ENCODE measurements at regions not wholly inside any gene's neighbourhood (a gene's known extent, or its start where the extent isn't known, plus 50 kb on each side); places are given as distances from the start of the nearest gene placed in this dataset.

- no peak overlapping the region for H3K4me3 ChIP-seq (ENCODE audit: low read length, poor library complexity, severe bottlenecking)
- no peak overlapping the region for H3K9ac ChIP-seq (ENCODE audit: low read depth, low read length, poor library complexity, severe bottlenecking)
- H3K9me3 ChIP-seq (ENCODE audit: insufficient read depth, low read depth, low read length) = no peaks in the 10 kb centered on the region
- H3F3A ChIP-seq (ENCODE audit: low read depth) = no peaks in the 10 kb centered on the region
- no peaks in the 10 kb centered on the region for H3K27me3 ChIP-seq (ENCODE audit: insufficient read depth, low read length, poor library complexity, severe bottlenecking)
- TF ChIP-seq EZH2phosphoT487 (IDR thresholded peaks at IDR 0.05; ENCODE audit: borderline replicate concordance) (no peak), CTCF (conservative IDR thresholded peaks at IDR 0.05; ENCODE audit: low read length) (no peak)
- H3K4me2 ChIP-seq (ENCODE audit: low read depth, low read length, poor library complexity, severe bottlenecking) = no peak overlapping the region
- no peaks in the 10 kb centered on the region for H3K4me1 ChIP-seq (ENCODE audit: insufficient read depth, low read length, poor library complexity, severe bottlenecking)
- H3K79me2 ChIP-seq (ENCODE audit: insufficient read depth, low read length) = no peaks in the 10 kb centered on the region
- no peak overlapping the region for H2AFZ ChIP-seq (ENCODE audit: low read length)
- no peaks in the 10 kb centered on the region for H4K20me1 ChIP-seq (ENCODE audit: insufficient read depth, low read length, poor library complexity, severe bottlenecking)
- no peaks in the 10 kb centered on the region for H3K36me3 ChIP-seq (ENCODE audit: insufficient read depth, low read length)
- H3K9me2 ChIP-seq (replicated peaks; ENCODE audit: low read depth, low read length) = no peaks in the 10 kb centered on the region
Measured at GRCh38 chr9:80679916-80680315, 1009.4 kb downstream of the TLE1 start.

DNA sequence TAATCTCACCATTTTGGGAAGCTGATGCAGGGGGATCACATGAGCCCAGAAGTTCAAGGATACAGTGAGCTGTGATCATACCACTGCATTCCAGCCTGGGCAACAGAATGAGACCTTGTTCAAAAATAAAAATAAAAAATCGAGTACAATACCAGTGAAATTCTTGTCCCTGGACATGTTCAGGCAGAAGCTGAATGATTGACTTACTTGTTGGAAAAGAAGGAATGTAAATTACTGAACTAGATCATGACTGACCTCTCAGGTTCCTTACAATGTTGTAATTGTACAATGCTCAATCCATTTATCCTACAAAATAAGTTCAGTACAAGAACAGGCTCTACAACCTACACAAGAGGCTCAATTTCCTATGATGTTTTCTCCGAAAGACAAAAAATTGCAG is 1010.4 kb downstream of the TLE1 start:
- Histone ChIP-seq H3K79me2 (ENCODE audit: insufficient read depth, low read length) (no peaks in the 10 kb centered on the region), H4K20me1 (ENCODE audit: insufficient read depth, low read length, poor library complexity, severe bottlenecking) (no peaks in the 10 kb centered on the region), H3K4me3 (ENCODE audit: low read length, poor library complexity, severe bottlenecking) (no peak overlapping the region), H3F3A (ENCODE audit: low read depth) (no peaks in the 10 kb centered on the region), H3K27me3 (ENCODE audit: insufficient read depth, low read length, poor library complexity, severe bottlenecking) (no peaks in the 10 kb centered on the region), H3K36me3 (ENCODE audit: insufficient read depth, low read length) (no peaks in the 10 kb centered on the region), H3K4me2 (ENCODE audit: low read depth, low read length, poor library complexity, severe bottlenecking) (no peak overlapping the region), H2AFZ (ENCODE audit: low read length) (no peak overlapping the region), H3K4me1 (ENCODE audit: insufficient read depth, low read length, poor library complexity, severe bottlenecking) (no peaks in the 10 kb centered on the region), H3K9me3 (ENCODE audit: insufficient read depth, low read depth, low read length) (no peaks in the 10 kb centered on the region), H3K9ac (ENCODE audit: low read depth, low read length, poor library complexity, severe bottlenecking) (no peak overlapping the region), H3K9me2 (replicated peaks; ENCODE audit: low read depth, low read length) (no peaks in the 10 kb centered on the region)
- TF ChIP-seq CTCF (conservative IDR thresholded peaks at IDR 0.05; ENCODE audit: low read length) (no peak), EZH2phosphoT487 (IDR thresholded peaks at IDR 0.05; ENCODE audit: borderline replicate concordance) (no peak)

GRCh38 chr9:80673496-80673895 is 1015.9 kb downstream of the TLE1 start:
- no peak overlapping the region for H3K4me2 ChIP-seq (ENCODE audit: low read depth, low read length, poor library complexity, severe bottlenecking)
- no peak overlapping the region for H2AFZ ChIP-seq (ENCODE audit: low read length)
- no peaks in the 10 kb centered on the region for H3F3A ChIP-seq (ENCODE audit: low read depth)
- H3K4me3 ChIP-seq (ENCODE audit: low read length, poor library complexity, severe bottlenecking) = no peak overlapping the region
- no peaks in the 10 kb centered on the region for H3K79me2 ChIP-seq (ENCODE audit: insufficient read depth, low read length)
- H4K20me1 ChIP-seq (ENCODE audit: insufficient read depth, low read length, poor library complexity, severe bottlenecking) = no peaks in the 10 kb centered on the region
- H3K4me1 ChIP-seq (ENCODE audit: insufficient read depth, low read length, poor library complexity, severe bottlenecking) = no peaks in the 10 kb centered on the region
- H3K9me3 ChIP-seq (ENCODE audit: insufficient read depth, low read depth, low read length) = no peaks in the 10 kb centered on the region
- TF ChIP-seq CTCF (conservative IDR thresholded peaks at IDR 0.05; ENCODE audit: low read length) (no peak), EZH2phosphoT487 (IDR thresholded peaks at IDR 0.05; ENCODE audit: borderline replicate concordance) (no peak)
- no peaks in the 10 kb centered on the region for H3K9me2 ChIP-seq (replicated peaks; ENCODE audit: low read depth, low read length)
- no peaks in the 10 kb centered on the region for H3K36me3 ChIP-seq (ENCODE audit: insufficient read depth, low read length)
- H3K27me3 ChIP-seq (ENCODE audit: insufficient read depth, low read length, poor library complexity, severe bottlenecking) = no peaks in the 10 kb centered on the region
- H3K9ac ChIP-seq (ENCODE audit: low read depth, low read length, poor library complexity, severe bottlenecking) = no peak overlapping the region

Data from Loucy (cell line).